ENCODE measurements at regions not wholly inside any gene's neighbourhood (a gene's known extent, or its start where the extent isn't known, plus 50 kb on each side); places are given as distances from the start of the nearest gene placed in this dataset.

DNA sequence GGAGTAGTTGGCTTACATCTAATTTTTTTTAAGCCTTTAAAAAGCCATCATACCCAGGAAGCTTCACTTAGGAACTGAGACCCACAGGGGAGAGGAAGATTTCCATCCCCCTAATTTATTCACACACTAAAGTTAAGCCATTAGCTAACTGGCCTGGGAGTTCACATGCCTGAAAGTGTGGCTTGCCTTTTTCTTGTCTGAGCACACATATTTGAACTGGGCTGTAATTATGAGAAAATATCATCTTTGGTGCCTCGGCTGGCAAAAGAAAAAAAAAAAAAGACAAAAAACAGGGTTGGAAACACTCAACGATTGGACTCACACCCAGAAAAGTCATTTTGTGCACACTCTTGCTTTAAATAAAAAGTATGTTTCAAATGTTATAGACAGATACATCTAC, 847.3 kb downstream of the MAT2B start:
- no peak for DNase-seq
- no peak for ATAC-seq

GRCh38 chr5:164353155-164353554, 847.7 kb downstream of the MAT2B start:
- no peak for ATAC-seq

DNA sequence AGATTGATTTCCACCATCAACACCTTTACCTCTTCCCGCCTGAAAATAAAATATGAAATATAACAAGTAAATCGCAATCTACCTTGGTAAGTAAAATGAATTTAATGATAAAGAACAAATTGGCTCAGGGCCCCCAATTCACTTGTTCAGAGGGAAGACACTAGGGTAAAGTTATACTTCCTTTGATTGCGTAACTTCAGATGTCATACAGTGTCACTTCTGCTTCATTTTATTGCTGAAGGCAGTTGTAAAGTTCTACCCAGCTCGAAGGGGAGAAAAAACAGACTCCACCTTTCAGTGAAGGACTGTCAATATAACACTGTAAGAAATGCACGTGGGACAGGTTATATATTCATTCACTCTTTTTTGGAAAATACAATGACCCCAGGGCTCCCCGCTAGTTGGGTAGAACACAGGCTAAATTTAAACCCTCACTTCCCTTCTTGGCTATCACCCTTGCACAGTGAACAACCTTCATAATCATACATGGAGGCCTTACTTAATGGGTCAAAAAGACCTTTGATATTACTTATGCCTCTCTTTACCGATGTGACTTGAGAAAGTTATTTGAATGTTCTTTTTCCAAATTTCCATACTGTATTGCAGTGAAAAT, 848.8 kb downstream of the MAT2B start:
- ATAC-seq (no peak), DNase-seq (no peak)

More at GRCh38 chr5:164353155-164353554, 847.7 kb downstream of the MAT2B start:
- DNase-seq, result no peak

DNA sequence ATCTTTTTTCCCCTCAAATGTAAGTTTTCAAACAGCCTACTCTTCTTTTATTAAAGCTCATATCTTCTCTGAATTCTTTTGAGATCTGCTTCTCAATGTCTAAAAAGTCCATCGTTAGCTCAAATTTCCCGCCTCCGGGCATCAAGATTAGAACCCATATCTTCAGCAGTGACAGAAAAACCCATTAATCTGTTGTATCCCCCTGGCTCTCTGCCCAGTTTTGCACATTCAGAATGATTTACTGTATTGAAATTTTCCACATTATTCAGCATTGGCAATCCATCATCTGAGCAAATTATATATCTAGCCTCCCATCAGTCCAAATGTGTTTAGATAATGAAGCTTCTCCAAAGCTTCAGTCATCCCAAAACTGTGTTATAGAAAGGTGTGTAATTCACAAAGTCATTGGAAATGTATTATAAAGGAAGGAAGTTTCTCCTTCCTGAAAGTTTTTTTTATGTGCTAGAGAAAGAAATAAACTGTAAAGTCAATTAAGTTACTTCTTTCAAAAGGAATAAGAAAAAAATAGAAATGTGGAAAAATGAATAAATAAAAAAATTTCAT, 849.9 kb downstream of the MAT2B start:
- no peak for ATAC-seq
- no peak for DNase-seq

- no peak for ATAC-seq
- DNase-seq, result no peak
Observed at GRCh38 chr5:164356790-164357189, 851.4 kb downstream of the MAT2B start.

DNA sequence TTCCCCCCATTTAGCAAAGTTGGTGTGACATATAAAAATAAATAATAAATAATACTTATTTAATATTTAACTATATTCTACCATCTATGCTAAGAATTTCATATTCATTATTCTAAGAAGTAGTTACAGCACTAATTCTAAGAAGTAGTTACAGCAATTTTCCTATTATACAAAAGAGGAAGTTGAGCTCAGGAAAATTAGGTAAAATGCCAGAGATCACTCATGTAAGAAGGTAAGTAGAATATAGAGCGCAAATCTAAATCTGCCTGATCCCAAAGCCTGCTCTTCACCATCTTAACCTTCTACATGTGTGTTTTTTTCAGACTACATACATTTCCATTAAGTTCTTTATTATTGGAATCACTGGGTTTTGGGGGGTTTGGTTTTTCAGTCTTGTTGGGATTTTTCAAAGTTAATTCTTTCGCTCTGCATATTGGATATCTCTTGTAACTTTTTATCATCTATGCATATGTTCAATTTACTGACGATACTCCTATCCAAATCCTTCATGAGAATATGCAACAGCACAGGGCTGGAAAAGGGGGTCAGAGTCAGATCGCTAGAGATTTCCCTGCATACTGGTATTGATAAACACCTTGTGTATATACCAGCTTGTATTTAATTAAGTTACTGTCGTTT, 852.1 kb downstream of the MAT2B start:
- DNase-seq (no peak), ATAC-seq (no peak)

- ATAC-seq (no peak), DNase-seq (no peak)
Observed at GRCh38 chr5:164358531-164359259, 853.3 kb downstream of the MAT2B start.

GRCh38 chr5:164359260-164360255, 854.1 kb downstream of the MAT2B start:
- ATAC-seq (no peak), DNase-seq (no peak)

GRCh38 chr5:164360589-164360988, 855.2 kb downstream of the MAT2B start:
- ATAC-seq (no peak), DNase-seq (no peak)

- ATAC-seq, result no peak
Observed at GRCh38 chr5:164361986-164362385, 856.6 kb downstream of the MAT2B start.

GRCh38 chr5:164362835-164363234, 857.4 kb downstream of the MAT2B start:
- ATAC-seq (no peak), DNase-seq (no peak)

More at GRCh38 chr5:164361986-164362385, 856.6 kb downstream of the MAT2B start:
- DNase-seq, result no peak

GRCh38 chr5:164364237-164365208, 859.1 kb downstream of the MAT2B start:
- ATAC-seq, result no peak
- DNase-seq, result no peak

DNA sequence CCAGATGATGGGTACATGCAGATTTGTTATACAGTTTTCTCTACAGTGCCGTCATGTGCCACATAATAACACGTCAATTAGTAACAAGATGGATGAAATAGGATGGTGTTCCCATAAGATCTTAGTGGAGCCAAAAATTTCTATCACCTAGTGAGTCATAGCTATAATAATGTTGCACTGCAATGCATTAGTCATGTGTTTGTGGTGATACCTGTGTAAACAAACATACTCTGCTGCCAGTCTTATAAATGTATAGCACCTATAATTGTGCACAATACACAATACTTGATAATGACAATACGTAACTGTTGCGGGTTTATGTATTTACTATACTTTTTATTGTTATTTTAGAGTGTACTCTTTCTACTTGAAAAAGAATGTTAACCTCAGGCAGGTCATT, 865.4 kb downstream of the MAT2B start:
- no peak for DNase-seq
- ATAC-seq, result no peak

DNA sequence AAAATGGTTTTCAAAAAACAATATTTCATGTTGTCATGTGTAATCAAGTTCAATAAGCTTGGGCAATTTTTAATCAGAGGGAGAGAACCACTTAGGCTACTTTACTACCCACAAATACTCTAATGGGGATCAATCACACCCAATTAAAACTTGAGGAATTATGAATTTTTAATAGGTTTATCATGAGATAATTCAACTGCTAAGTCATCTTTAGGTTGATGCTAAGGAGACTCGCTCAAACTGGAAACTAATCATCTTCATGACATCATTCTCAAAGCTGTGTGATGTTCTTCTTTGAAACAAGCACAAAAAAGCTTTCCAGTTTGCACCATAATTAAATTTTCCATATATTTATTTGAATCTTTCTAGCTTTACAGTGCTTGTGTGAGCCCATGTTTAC, 867.5 kb downstream of the MAT2B start:
- ATAC-seq (no peak), DNase-seq (no peak)

GRCh38 chr5:164373876-164374275, 868.5 kb downstream of the MAT2B start:
- DNase-seq (no peak), ATAC-seq (no peak)

- no peak for DNase-seq
- ATAC-seq, result no peak
Observed at GRCh38 chr5:164375051-164375450, 869.6 kb downstream of the MAT2B start.

DNA sequence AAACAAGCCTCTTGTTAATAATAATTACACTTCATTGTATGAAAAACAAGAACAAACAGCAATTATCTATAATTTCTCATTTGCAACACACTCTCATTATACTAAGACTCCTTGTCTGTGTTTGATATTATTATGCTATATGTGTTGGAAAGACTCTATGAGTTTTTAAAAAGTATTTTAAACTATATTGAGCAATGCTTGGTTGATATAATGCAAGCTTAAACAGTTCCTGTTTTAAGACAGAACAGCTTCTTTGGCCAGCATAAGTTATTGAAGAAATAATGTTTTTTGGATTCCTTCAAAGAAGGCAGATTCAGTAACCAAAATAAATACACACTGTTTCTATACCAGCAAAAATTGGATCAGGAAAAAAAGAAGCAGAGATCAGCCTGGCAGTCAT, 871.4 kb downstream of the MAT2B start:
- no peak for ATAC-seq
- DNase-seq, result no peak

GRCh38 chr5:164377746-164378145, 872.3 kb downstream of the MAT2B start:
- DNase-seq (no peak), ATAC-seq (no peak)

DNA sequence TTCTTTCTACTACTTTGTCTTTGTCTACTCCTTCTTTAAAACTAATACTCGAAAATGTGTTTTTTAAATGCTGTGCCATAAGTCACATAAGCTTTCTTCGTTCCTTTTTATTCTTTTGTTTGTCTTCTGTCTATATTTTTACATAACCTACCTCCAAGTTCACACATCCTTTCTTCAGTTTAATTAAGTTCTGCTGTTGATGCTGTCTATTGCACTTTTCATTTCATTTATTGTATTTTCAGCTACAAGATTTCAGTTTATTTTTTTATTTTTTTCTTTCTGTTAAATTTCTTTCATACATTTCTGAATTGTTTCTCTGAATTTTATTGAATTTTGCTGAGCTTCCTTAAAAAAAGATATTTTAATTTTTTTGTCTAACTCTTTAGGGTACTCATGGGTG, 878.2 kb downstream of the MAT2B start:
- DNase-seq (no peak), ATAC-seq (no peak)

DNA sequence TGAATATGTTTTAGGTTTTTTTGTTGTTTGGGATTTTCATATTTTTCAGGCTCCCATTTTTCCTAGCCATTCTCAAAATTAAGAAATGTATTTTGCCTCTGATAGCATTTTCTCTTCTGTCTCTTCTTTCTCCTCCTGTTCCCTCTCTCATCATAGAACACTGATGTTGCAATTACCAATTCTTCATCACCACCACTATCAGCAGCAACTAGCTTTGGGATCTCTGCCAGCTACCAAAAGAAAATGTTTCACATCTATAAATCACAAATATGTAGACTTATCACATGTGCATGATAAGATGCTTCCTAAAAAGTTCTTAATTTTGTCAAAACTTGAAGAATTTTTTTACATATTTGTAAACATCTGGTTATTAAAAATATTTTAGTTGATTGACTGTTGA, 887.1 kb downstream of the MAT2B start:
- ATAC-seq, result no peak
- no peak for DNase-seq

DNA sequence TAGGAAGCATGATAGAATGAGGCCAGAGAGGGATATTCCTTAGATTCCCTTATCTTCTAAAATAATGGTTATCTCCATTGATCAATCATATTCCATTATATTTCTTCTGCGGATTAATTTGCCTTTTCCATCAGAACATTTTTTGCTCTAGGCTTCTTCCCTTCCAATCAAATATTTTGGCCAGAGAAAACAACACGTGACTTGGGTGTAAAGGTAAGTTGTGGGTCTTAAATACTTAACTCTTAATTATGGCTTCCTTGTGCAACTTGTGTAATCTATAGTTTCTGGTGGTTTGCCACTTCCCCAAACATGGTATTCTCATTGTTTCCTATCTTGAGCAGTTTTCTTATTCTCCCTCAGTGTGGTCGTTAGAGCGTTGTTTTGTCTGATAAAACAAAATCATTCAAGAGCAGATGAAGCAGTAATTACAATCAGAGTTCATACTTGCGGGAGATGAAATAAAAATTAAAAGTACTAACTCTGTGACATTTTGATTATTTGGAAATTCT, 889.3 kb downstream of the MAT2B start:
- ATAC-seq, result no peak
- no peak for DNase-seq
